ENCODE measurements at regions not wholly inside any gene's neighbourhood (a gene's known extent, or its start where the extent isn't known, plus 50 kb on each side); places are given as distances from the start of the nearest gene placed in this dataset.

- no peaks in the 10 kb centered on the region for H3K79me2 ChIP-seq (ENCODE audit: insufficient read depth)
- no peak for TF ChIP-seq EZH2 (IDR thresholded peaks at IDR 0.05; ENCODE audit: insufficient read depth, poor library complexity, severe bottlenecking)
- no peak for TF ChIP-seq EZH2phosphoT487 (IDR thresholded peaks at IDR 0.05; ENCODE audit: insufficient read depth, low read depth)
- no peaks in the 10 kb centered on the region for H3K9me2 ChIP-seq (ENCODE audit: insufficient read depth)
- 97% methylated on average over 6 of the region's 6 CpGs for WGBS, 2 experiments (ENCODE audit: low coverage in 1 of 2, low lambda C conversion rate in 2 of 2, missing lambda C conversion rate in 2 of 2)
- in situ Hi-C loops (cut with MboI), result no loop called here
- H3K9me3 ChIP-seq (ENCODE audit: low read depth), result no peaks in the 10 kb centered on the region
- H4K20me1 ChIP-seq (ENCODE audit: insufficient read depth), result no peaks in the 10 kb centered on the region
- no peak overlapping the region for H3K4me2 ChIP-seq (ENCODE audit: unreplicated experiment)
- no peaks in the 10 kb centered on the region for H3K36me3 ChIP-seq (ENCODE audit: low read depth)
- no peak for DNase-seq
- H3K27me3 ChIP-seq (replicated peaks; ENCODE audit: insufficient read depth), result no peaks in the 10 kb centered on the region
- H3K4me1 ChIP-seq (ENCODE audit: insufficient read depth), result peaks cover 20% of the 10 kb centered on the region
- H3F3A ChIP-seq (ENCODE audit: insufficient read depth), result 0 out of 2 replicates have a peak, but pooled peaks cover 4% of the 10 kb centered on the region
- H3K27ac ChIP-seq, result no peak overlapping the region
- no peak overlapping the region for H3K4me3 ChIP-seq
- no peak overlapping the region for H2AFZ ChIP-seq
- no peak overlapping the region for H3K9ac ChIP-seq
These were observed 188.8 kb upstream of the NRP1 start for GRCh38 chr10:33523236-33523792.

- Histone ChIP-seq H4K20me1 (ENCODE audit: insufficient read depth) (no peaks in the 10 kb centered on the region), H3K9me3 (ENCODE audit: low read depth) (no peaks in the 10 kb centered on the region), H3K9ac (no peak overlapping the region), H3F3A (ENCODE audit: insufficient read depth) (0 out of 2 replicates have a peak, but pooled peaks cover 4% of the 10 kb centered on the region), H3K9me2 (ENCODE audit: insufficient read depth) (no peaks in the 10 kb centered on the region), H3K36me3 (ENCODE audit: low read depth) (no peaks in the 10 kb centered on the region), H2AFZ (no peak overlapping the region), H3K4me3 (no peak overlapping the region), H3K27me3 (replicated peaks; ENCODE audit: insufficient read depth) (no peaks in the 10 kb centered on the region), H3K79me2 (ENCODE audit: insufficient read depth) (no peaks in the 10 kb centered on the region), H3K27ac (no peak overlapping the region), H3K4me2 (ENCODE audit: unreplicated experiment) (no peak overlapping the region), H3K4me1 (ENCODE audit: insufficient read depth) (peaks cover 20% of the 10 kb centered on the region)
- WGBS, 2 experiments (ENCODE audit: low coverage in 1 of 2, low lambda C conversion rate in 2 of 2, missing lambda C conversion rate in 2 of 2), result 100% methylated on average over 3 of the region's 3 CpGs
- no peak for DNase-seq
- no peak for TF ChIP-seq EZH2phosphoT487 (IDR thresholded peaks at IDR 0.05; ENCODE audit: insufficient read depth, low read depth)
- TF ChIP-seq EZH2 (IDR thresholded peaks at IDR 0.05; ENCODE audit: insufficient read depth, poor library complexity, severe bottlenecking), result no peak
- in situ Hi-C loops (cut with MboI), result no loop called here
These were observed 187.4 kb upstream of the NRP1 start for GRCh38 chr10:33521904-33522303.

- no peak overlapping the region for H3K27ac ChIP-seq
- TF ChIP-seq EZH2phosphoT487 (IDR thresholded peaks at IDR 0.05; ENCODE audit: insufficient read depth, low read depth) (no peak), EZH2 (IDR thresholded peaks at IDR 0.05; ENCODE audit: insufficient read depth, poor library complexity, severe bottlenecking) (no peak)
- H3K36me3 ChIP-seq (ENCODE audit: low read depth), result no peaks in the 10 kb centered on the region
- H3K9ac ChIP-seq, result no peak overlapping the region
- no peak overlapping the region for H3K4me2 ChIP-seq (ENCODE audit: unreplicated experiment)
- 8 to 14% methylated on average over 4 of the region's 4 CpGs for WGBS, 2 experiments (ENCODE audit: low coverage in 1 of 2, low lambda C conversion rate in 2 of 2, missing lambda C conversion rate in 2 of 2)
- no peaks in the 10 kb centered on the region for H3K9me2 ChIP-seq (ENCODE audit: insufficient read depth)
- 0 out of 2 replicates have a peak, but pooled peaks cover 4% of the 10 kb centered on the region for H3F3A ChIP-seq (ENCODE audit: insufficient read depth)
- H2AFZ ChIP-seq, result no peak overlapping the region
- peak; percentile 44 for DNase-seq
- H3K27me3 ChIP-seq (replicated peaks; ENCODE audit: insufficient read depth), result no peaks in the 10 kb centered on the region
- in situ Hi-C loops (cut with MboI), result no loop called here
- no peaks in the 10 kb centered on the region for H4K20me1 ChIP-seq (ENCODE audit: insufficient read depth)
- no peak overlapping the region for H3K4me3 ChIP-seq
- H3K9me3 ChIP-seq (ENCODE audit: low read depth), result no peaks in the 10 kb centered on the region
- H3K79me2 ChIP-seq (ENCODE audit: insufficient read depth), result no peaks in the 10 kb centered on the region
- H3K4me1 ChIP-seq (ENCODE audit: insufficient read depth), result peaks cover 20% of the 10 kb centered on the region
These were observed 186.6 kb upstream of the NRP1 start for GRCh38 chr10:33521062-33521461.

- WGBS, 2 experiments (ENCODE audit: low coverage in 1 of 2, low lambda C conversion rate in 2 of 2, missing lambda C conversion rate in 2 of 2), result 70 to 79% methylated on average over 2 of the region's 2 CpGs
- Histone ChIP-seq H3K4me3 (no peak overlapping the region), H3K9ac (no peak overlapping the region), H3K27me3 (replicated peaks; ENCODE audit: insufficient read depth) (no peaks in the 10 kb centered on the region), H3K36me3 (ENCODE audit: low read depth) (no peaks in the 10 kb centered on the region), H2AFZ (no peak overlapping the region), H3K27ac (no peak overlapping the region), H3K79me2 (ENCODE audit: insufficient read depth) (no peaks in the 10 kb centered on the region), H3K9me3 (ENCODE audit: low read depth) (no peaks in the 10 kb centered on the region), H3K4me1 (ENCODE audit: insufficient read depth) (peaks cover 18% of the 10 kb centered on the region), H4K20me1 (ENCODE audit: insufficient read depth) (no peaks in the 10 kb centered on the region), H3K9me2 (ENCODE audit: insufficient read depth) (no peaks in the 10 kb centered on the region), H3F3A (ENCODE audit: insufficient read depth) (0 out of 2 replicates have a peak, but pooled peaks cover 4% of the 10 kb centered on the region), H3K4me2 (ENCODE audit: unreplicated experiment) (no peak overlapping the region)
- TF ChIP-seq EZH2phosphoT487 (IDR thresholded peaks at IDR 0.05; ENCODE audit: insufficient read depth, low read depth) (no peak), EZH2 (IDR thresholded peaks at IDR 0.05; ENCODE audit: insufficient read depth, poor library complexity, severe bottlenecking) (no peak)
- in situ Hi-C loops (cut with MboI), result no loop called here
- peak; percentile 20 for DNase-seq
These were observed 185.8 kb upstream of the NRP1 start for GRCh38 chr10:33520223-33520622.
